Posterior vena cava (tissue), 2 donors: ENCODE measurements at regions not wholly inside any gene's neighbourhood (a gene's known extent, or its start where the extent isn't known, plus 50 kb on each side); places are given as distances from the start of the nearest gene placed in this dataset.

Experiments
- DNase-seq: peaks from one replicate; pipeline ENCODE4 v3.0.0-alpha.2; 2020; ENCODE audit warnings: low spot score
- intact Hi-C, 2 donors: fragments of 100-400 bp; cut with DNase I; formaldehyde crosslinking; loops; one replicate each; pipeline versions ENCODE4 v1.14.1 to v1.14.2; 2022 to 2023
- donor health status: DM: yes; HTN: yes; CAD: no.
- donor health status: DM: yes; HTN: yes; CAD: no.

GRCh38 chr17:74098136-74099024 lies 105.1 kb upstream of the RPL38 start:
- intact Hi-C loops: no loop called here
- peak; percentile 61 for DNase-seq

- DNase-seq: peak; percentile 72
- intact Hi-C loops: no loop called here
These were observed 103.8 kb upstream of the RPL38 start for GRCh38 chr17:74099442-74100340.

GRCh38 chr17:74104921-74105320 lies 98.6 kb upstream of the RPL38 start:
- intact Hi-C loops: no loop called here
- DNase-seq: peak; percentile 2

- DNase-seq: peak; percentile 38
- intact Hi-C loops: no loop called here
These were observed 96.4 kb upstream of the RPL38 start for GRCh38 chr17:74107107-74107506.

GRCh38 chr17:74108126-74108705 lies 95.3 kb upstream of the RPL38 start:
- intact Hi-C loops: no loop called here

GRCh38 chr17:74110467-74110866 lies 93.0 kb upstream of the RPL38 start:
- intact Hi-C loops: no loop called here

More at GRCh38 chr17:74108126-74108705, 95.3 kb upstream of the RPL38 start:
- DNase-seq: peak; percentile 60

GRCh38 chr17:74113326-74113725 lies 90.2 kb upstream of the RPL38 start:
- intact Hi-C loops: no loop called here
- peak; percentile 47 for DNase-seq

More at GRCh38 chr17:74110467-74110866, 93.0 kb upstream of the RPL38 start:
- DNase-seq: no peak

- intact Hi-C loops: no loop called here
- DNase-seq: peak; percentile 67
These were observed 89.5 kb upstream of the RPL38 start for GRCh38 chr17:74113952-74114351.

- intact Hi-C loops: no loop called here
- DNase-seq: peak; percentile 62
These were observed 88.5 kb upstream of the RPL38 start for GRCh38 chr17:74114881-74115470.

GRCh38 chr17:74115586-74115985 lies 87.9 kb upstream of the RPL38 start:
- intact Hi-C loops: no loop called here

GRCh38 chr17:74116087-74116717 lies 87.3 kb upstream of the RPL38 start:
- DNase-seq: peak; percentile 28

More at GRCh38 chr17:74115586-74115985, 87.9 kb upstream of the RPL38 start:
- peak; percentile 55 for DNase-seq

GRCh38 chr17:74117087-74117698 lies 86.3 kb upstream of the RPL38 start:
- intact Hi-C loops: no loop called here
- DNase-seq: peak; percentile 32

More at GRCh38 chr17:74116087-74116717, 87.3 kb upstream of the RPL38 start:
- intact Hi-C loops: no loop called here

- intact Hi-C loops: no loop called here
- peak; percentile 25 for DNase-seq
These were observed 85.5 kb upstream of the RPL38 start for GRCh38 chr17:74117999-74118421.

- intact Hi-C loops: no loop called here
- DNase-seq: peak; percentile 35
These were observed 85.0 kb upstream of the RPL38 start for GRCh38 chr17:74118504-74118903.

- DNase-seq: peak; percentile 50
- intact Hi-C loops: no loop called here
These were observed 84.4 kb upstream of the RPL38 start for GRCh38 chr17:74119049-74119580.

- intact Hi-C loops: no loop called here
- peak; percentile 62 for DNase-seq
These were observed 83.5 kb upstream of the RPL38 start for GRCh38 chr17:74119965-74120364.

- no peak for DNase-seq
- intact Hi-C loops: no loop called here
These were observed 80.1 kb upstream of the RPL38 start for GRCh38 chr17:74123350-74123749.

- intact Hi-C loops: no loop called here
- DNase-seq: peak; percentile 2
These were observed 79.5 kb upstream of the RPL38 start for GRCh38 chr17:74123866-74124444.
